Ramos (cell line): ENCODE measurements at regions not wholly inside any gene's neighbourhood (a gene's known extent, or its start where the extent isn't known, plus 50 kb on each side); places are given as distances from the start of the nearest gene placed in this dataset.
"Not testable (repeated sequence)": the region's sequence is repeated elsewhere in the genome, so short reads cannot be mapped to it uniquely, and the experiment has no call there.

Experiments used
- in situ Hi-C: fragments of 300-500 bp; cut with MboI; formaldehyde crosslinking; loops from one replicate; pipeline ENCODE4 v1.14.3; 2022; ENCODE audit warnings: low sequenced_read_pairs; ENCODE audit not compliant: unreplicated experiment

DNA sequence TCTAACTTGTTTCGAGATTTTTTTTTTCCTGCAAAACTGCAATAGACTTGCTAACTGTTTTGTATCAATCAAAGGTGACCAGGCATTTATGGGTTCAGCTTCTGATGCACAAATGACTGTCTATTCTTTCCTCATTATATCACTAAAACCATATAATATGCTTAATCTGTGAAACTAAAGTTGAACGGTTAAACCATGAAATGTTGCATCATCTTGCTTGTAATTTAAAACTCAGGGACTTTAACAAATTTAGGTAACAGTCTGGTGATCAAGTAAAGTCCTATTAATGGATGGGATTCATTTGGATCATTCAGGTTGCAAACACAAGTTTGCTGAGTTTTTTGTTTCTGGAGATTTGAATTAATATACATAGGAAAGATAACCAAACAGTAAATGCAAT, 232.0 kb upstream of the LUZP2 start:
- in situ Hi-C loops = no loop called here

DNA sequence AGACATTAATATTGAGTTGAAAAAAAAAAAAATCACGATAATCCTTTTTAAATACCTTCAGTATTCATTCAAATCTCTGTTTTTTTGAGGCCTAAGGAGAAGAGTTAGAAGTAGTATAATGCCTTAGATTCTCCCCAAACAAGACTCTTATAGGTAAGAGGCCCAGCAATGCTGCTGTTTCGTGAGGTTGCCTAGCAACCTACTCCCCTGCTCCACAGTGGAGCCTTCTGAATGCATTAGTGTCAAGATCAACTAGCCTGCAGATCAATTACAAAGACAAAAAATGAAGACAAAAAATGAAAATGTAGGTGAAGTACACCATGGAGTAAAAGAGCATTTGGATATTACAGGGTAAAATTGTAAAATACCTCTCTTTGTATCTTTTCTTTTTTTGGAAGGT, 229.8 kb upstream of the LUZP2 start:
- in situ Hi-C loops = no loop called here

DNA sequence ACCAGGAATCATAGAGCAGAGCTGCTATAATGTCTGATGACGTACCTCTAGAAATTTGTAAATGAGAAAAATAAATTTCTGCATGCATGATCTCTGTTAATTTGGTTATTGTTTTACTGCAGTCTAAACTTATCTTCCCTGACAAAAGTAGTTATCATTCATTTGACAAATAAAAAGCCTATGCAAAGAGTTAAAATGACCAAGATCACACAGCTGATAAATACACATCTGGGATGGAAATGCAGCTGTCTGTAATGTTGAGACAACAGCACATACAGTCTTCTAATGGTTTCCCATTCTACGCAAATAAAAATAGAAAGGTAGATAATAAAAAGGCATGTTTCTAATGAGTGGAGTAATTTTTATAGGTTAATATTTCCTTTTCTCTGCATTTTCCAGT, 225.1 kb upstream of the LUZP2 start:
- in situ Hi-C loops = no loop called here

DNA sequence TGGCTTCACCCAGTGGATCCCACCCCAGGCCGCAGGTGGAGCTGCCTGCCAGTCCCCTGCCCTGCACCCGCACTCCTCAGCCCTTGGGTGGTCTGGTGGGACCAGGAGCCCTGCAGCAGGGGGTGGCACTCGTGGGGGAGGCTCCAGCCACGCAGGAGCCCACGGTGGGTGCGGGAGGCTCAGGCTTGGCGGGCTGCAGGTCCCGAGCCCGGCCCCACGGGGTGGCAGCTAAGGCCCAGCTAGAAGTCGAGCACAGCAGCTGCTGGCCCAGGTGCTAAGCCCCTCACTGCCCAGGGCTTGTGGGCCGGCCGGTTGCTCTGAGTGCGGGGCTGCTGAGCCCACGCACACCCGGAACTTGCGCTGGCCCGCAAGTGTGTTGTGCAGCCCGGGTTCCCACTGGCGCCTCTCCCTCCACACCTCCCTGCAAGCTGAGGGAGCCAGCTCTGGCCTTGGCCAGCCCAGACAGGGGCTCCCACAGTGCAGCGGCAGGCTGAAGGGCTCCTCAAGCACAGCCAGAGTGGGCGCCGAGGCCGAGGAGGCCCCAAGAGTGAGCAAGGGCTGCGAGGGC, 222.6 kb upstream of the LUZP2 start:
- in situ Hi-C loops = not testable (repeated sequence)

DNA sequence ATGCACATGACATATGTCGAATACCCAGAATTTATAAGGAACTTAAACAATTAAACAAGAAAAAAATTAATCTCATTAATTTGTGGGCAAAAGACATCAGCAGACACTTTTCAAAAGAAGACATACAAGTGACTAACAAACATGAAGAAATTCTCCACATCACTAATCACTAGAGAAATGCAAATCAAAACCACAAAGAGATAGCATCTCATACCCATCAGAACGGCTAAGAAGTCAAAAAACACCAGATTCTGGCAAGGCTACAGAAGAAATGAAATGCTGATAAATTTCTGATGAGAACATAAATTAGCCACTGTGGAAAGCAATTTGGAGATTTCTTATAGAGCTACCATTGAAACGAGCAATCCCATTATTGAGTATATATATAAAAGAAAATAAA, 210.6 kb upstream of the LUZP2 start:
- in situ Hi-C loops = no loop called here

DNA sequence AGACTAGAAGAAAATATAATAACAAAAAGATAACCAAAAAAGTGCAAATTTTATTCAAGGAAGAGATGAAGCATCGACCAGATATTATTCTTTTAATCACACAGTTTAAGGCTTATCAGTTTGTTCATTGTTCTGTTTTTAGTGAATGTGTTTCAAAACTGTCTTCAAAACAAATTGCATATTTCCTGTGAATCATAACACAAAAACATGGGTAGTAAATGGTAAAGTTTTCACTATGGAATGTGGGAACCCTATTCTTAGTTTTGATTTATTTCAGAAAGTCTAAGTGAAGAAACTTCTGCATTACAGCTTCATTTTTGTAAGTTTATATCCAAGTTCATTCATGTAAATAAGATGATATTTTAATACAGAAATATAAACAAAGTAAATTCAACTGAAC, 207.6 kb upstream of the LUZP2 start:
- in situ Hi-C loops = no loop called here

DNA sequence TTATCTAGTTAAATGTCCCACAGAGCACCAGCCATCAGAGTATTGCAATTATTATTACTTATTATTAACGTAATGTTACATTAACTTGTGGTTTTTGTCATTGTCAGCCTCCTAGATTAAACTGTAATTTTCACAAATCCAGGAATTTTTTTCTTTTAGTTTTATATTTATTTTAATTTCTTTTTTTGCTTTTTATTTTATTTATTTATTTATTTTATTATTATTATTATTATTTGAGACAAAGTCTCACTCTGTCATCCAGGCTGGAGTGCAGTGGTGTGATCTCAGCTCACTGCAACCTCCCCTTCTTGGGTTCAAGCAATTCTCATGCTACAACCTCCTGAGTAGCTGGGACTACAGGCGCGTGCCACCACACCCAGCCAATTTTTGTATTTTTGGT, 202.9 kb upstream of the LUZP2 start:
- in situ Hi-C loops = no loop called here

DNA sequence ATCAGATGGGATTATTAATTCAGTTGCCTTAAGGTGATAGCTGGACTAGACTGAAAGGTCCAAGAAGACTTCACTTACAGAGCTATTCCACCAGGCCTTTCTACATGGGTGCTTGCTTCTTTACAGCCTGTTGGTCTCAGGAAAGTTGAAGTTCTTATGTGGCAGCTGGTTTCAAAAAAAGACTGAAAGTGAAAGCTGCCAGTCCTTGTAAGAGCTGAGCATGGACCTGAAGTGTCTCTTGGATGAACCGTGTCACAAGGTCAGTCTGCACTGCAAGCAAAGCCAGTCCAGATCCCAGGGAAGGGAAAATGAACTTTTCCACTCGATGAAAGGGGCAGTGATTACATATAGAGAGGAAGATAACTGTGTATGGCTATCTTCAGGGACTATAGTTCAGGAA, 201.5 kb upstream of the LUZP2 start:
- in situ Hi-C loops = no loop called here

DNA sequence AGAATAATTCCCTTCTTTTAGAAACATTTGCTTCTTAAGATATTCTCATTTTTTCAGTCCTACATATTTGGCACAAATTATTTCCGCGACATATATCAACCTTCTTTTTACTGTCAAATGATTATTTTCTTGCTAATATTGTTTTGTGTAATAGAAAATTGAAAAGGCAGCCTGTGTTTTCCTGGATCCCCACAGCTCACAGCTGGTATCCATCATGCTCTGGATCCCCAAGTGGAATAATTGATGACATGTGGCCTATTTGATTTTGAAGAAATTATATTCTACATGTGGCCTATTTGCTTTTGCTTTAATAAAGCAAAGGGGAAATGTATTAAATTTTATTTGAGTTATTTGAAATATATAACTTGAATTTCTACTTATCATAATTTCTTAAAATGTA, 199.4 kb upstream of the LUZP2 start:
- in situ Hi-C loops = no loop called here

DNA sequence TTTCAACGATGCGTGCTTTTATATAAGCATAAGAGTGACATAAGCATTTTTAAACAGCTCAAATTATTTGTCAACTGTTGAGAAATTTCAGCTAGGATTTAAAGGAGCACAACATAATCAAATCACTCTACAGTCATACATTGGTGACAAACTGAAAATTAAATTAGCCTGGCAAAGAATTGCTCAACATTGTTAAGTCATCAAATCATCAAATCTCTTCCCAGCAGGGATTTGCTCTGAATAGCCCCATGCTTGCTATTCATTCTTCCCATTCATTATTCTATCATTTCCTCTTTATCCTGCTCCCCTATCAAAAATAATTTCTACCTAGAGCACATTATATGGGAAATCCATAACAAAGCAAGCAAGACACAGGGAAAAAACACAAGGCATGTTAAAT, 198.7 kb upstream of the LUZP2 start:
- in situ Hi-C loops = no loop called here

DNA sequence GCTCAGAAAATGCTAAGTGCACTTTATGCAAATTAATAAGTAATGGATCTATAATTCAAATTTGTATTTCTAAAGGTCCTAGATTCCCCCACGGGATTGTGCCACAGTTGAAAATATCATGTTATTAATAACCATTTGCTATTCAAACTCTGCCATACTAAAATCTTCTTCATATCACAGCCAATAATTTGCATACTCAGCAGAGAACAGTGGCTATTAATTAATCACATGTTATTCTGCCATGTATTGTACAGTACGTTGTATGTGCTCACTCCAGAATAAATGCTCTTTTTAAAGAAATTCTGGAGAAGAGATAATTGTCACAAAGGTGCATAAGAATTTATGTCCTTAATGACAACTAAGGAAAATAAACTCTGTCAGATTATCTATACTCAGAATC, 184.9 kb upstream of the LUZP2 start:
- in situ Hi-C loops = no loop called here

DNA sequence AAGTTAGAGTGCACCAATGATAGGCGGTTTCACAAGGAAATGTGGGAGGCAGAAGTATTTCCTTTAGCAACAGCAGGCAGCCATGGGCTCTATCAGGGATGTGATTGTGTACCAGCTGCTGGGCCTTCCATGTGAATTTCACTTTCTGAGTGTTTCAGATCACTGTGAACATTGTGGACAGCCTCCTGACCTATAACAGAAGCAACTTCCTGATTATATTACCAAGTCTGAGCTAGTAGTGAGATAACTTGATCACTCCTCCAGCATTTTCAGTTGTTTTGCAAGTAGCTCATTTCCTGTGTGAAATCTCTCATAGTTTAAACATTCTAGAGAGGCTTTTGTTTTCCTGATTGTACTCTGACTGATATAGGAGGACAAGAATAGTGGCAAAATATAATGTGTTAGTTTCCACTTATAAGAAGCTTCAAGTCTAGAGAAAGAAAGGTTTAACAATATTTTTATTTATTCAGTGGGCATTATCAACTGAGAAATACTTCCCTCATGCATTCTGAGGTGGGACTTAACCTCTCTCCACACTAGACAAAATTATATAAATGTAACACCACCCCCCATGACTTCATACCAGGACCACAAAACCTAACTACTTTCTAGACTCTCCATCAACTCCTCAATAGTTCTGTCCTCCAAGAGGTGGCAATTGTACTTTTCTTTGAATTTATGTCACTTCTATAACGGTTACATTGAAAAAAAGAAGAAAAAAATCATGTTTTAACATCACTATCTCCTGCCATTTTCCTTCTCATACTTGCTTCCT, 184.2 kb upstream of the LUZP2 start:
- in situ Hi-C loops = no loop called here

DNA sequence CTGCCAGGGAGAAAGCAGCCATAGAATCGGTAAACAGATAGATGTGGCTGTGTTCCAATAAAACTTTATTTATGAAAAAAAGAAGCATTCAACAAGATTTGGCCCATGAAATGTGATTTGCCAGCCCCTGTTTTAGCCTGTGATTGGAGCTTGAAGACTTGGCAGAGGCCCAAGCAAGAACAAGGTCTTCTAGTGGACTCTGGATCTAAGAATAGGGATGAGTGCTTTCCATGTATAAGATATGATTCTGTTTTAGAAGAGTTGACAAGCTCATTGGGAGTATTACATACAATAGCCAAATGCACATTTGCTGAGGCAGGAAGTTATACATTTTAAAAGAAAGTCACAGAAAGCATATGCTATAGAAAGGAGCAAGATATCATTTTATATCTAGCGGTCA, 175.6 kb upstream of the LUZP2 start:
- in situ Hi-C loops = no loop called here

DNA sequence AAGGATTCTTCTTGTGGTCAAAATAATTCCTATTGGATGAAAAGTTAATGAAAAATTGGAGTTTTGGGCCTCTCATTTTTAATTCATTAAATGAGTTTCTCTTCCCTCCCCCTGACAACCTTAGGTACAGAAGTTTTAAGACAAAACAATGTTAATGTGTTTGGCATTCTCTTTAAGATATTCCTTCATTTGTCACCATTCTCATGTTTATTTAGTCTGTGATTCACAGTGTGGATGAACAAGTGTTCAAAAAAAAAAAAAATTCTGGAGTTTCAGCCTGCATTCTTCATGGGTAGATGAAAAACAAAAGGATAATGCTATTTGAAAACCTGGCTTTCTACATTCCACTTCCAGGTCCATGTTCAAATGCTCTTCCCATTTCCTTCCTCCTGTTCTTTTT, 172.6 kb upstream of the LUZP2 start:
- in situ Hi-C loops = no loop called here

DNA sequence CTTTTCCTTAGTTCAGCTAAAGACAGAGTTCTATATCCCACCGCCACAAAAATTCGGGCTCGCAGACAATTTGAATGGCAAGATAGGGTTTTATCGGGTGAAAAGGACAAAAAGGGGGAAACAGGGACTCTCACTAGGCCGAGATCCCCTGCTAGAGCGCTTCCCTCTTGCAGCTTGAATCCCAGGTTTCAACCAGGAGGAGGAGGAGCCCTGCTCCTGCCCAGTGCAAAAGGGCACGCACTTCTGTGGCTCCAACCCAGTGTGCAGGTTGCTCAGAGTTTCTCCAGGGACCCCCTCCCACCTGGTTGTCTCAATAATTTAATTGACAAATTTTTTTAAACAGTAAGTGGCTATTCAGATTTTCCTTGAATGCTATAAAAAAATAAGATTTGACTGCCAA, 152.6 kb upstream of the LUZP2 start:
- in situ Hi-C loops = no loop called here

DNA sequence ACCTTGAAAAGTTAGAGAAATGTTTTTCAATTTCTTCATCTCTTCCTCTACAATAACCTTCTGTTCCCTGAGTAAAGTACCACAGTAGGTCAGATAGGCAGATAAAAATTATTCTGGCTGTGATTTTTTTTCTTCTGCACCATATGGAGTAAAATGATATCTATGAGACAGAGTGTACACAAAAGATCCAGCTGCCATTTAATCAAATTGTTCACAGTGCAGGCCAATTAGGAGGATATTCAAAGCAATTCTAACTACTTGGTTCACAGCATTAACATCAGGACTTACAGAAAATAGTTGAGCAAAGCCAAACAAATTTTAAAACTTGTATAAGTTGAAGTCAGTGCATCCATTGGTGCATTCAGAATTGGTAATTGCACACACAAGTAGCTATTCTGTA, 147.9 kb upstream of the LUZP2 start:
- in situ Hi-C loops = no loop called here

DNA sequence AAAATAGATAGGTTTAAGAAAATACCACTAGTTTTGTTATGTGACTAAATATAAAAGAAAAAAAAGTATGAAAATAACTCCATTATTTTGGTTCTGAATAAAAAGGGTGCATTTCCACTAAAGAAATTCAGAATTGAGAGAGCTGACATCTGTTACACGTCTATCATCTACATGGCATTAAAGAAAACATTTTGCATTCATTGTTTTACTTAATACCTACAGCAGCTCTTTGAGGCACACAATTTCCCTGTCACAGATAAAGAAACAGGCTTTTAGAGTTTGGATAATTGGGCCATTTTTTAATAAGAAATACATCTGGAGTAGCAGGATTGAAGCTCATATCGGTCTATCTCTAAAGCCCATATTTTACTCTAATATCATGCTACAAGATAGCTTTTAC, 145.7 kb upstream of the LUZP2 start:
- in situ Hi-C loops = no loop called here

DNA sequence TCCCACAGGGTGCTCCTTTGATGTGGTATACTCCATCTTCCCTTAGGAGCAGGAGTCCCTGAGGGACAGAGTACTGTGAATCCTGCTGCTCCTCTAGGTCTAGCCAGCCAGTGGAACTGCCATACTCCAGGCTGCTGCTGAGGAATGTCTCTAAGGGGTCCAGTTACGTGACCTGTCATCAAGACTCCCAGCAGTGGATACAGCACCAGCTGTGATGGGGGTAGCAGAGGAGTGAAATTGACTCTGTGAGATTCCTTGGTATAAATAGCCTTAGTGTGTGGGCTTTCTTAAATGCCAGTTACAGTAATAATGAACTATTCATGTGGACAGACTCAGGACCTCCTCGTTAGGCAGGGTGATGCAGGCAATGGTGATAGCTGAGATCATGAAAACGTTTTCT, 140.4 kb upstream of the LUZP2 start:
- in situ Hi-C loops = no loop called here

DNA sequence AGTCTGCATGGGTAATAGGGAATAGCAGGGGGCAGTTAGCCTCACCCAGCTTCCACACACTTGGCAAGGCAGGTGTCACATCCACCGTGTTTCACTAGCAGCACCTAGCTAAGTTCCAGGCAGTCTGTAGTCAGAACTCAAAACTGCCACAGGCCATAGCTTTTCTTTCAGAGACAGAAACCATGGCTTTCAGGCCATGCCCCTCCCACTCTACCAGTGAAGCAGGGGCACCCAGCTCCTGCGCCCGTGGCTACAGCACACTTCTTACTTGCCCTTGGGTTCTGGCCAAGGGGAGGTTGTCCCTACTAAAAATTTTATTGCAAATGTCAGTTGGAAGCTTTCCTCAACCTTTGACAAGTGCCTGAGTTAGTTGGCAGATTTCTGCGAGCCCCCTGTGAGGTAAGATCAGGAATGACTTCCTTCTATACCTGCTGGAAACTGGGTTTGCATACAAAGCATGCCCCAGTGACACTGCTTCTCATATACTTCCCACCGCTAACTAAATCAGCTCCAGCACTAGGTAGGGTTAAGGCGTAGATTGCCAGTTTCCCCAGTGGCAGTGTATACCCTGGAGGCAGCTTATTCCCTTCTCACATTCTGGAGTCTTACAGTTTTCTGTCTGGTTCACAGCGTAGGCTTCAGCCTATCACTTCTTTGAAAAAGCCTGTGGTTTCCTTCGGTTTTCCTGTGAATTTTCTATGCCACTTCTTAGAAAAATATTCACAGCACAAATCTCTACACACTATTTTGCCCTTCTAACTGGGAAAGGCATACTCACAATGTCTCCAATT, 139.0 kb upstream of the LUZP2 start:
- in situ Hi-C loops = no loop called here

DNA sequence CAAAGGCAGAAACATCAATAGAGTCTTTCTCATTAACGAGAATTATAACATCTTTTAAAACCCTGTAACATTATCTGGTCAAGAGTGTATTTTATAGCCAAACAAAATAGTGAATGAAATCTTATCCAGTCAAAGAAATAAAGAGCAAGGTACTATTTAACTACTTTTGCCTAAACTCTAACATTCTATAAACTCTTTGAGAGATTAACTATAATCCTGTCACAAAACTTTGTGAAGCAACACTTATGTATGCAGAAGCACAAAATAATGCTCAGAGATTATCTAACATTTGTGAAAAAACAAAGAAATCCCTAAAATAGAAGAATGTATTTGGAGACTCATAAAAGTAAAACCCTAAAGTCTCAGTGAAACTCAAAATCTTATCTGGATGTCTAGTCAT, 124.4 kb upstream of the LUZP2 start:
- in situ Hi-C loops = no loop called here

DNA sequence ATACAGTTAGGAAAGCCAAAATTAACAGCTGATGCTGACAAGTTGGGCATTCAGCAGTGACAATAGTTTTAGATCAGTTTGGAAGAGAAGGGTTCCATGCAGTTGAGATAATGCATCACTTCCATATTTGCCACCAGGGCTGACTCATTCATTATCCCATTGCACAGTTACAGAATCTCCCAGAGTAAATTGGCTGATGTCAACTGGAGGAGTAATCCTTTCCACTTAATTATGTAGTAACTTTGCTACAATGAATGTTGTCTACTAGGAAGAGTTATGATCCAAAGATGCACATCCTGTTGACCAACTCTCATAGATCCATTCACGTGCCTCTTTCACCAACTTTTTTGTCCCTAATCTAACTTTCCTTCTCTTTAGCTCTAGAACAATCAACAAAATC, 123.3 kb upstream of the LUZP2 start:
- in situ Hi-C loops = no loop called here

DNA sequence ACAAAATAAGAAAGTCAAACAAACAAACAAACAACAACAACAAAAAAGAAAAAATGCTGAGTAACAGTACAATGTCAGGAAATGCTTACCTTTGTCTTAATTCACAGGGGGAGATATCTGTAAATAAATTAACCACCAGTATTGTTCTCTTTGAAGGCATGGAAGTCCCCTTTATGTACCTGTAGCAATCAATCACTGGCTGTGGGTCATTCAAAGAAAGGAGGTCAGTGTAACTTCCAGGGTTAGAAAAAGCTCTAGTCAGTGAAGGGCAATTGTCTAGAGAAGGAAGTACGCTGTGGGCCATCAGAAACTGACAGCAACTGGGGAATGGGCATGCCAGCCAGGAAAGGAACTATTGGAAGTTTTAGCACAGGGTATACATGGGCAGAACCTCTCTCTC, 121.5 kb upstream of the LUZP2 start:
- in situ Hi-C loops = no loop called here
